Glomerular visceral epithelial cell (primary cell): ENCODE measurements at regions not wholly inside any gene's neighbourhood (a gene's known extent, or its start where the extent isn't known, plus 50 kb on each side); places are given as distances from the start of the nearest gene placed in this dataset.
A peak's percentile ranks its signal among the peaks of the same experiment; 100 is the strongest.

Source experiments
- DNase-seq: peaks from one replicate; pipeline ENCODE4 v3.0.0-alpha.2; 2016; ENCODE audit errors: extremely low spot score

DNA sequence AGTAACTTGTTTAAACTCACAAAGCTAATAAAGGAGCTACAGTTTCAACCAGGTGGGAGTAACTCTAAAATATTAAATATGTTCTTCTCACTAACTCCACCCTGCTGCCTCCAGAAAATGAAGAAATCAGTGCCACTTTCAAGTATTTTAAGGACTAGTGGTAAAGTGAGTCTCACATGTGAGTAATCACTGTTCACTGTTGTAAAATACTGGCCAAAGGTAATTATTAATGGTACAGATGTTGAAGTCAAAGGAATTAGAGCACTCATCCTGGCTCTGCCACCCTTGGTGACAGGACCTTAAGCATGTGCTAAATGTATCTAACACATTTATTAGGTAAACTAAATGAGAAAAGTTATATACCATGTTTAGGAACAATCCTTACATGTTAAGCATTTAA, 430.7 kb downstream of the BRINP1 start:
- DNase-seq: no peak

DNA sequence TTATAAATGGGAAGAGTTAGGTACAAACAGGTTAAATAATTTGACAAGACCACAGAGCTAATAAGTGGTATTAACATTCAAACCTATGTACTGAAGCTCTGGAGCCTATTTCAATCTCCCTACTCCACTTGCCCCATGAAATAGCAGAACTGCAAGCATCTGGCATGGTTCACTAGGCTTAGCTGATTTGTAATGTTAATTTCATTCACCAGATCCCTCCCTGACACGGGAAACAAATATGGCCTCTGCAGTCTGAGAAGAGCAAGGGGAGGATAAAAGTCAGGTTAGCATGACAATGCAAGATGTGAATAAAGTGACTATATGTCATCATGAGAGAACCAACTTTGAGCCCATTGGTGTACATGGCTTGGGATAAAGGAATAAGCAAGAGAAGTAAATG, 428.8 kb downstream of the BRINP1 start:
- DNase-seq: no peak

DNA sequence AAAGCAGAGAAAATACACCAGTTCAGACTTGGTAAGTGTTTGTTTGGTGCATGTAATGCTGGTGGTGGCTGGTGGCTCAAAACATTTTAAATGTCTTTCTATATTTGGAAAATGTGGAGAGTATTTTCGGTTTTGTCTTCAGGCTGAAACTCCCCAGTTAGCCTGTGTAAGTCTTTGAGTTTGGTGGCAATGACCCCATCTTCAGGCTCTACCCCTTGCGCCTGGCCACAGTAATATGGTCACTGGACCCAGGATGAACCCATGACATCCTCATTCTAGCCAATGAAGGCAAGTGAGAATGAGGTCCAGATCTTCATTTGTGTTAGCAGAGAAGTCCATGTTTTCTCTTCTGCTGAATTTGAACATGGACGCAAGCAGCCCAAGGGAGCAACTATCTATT, 422.6 kb downstream of the BRINP1 start:
- DNase-seq: no peak

DNA sequence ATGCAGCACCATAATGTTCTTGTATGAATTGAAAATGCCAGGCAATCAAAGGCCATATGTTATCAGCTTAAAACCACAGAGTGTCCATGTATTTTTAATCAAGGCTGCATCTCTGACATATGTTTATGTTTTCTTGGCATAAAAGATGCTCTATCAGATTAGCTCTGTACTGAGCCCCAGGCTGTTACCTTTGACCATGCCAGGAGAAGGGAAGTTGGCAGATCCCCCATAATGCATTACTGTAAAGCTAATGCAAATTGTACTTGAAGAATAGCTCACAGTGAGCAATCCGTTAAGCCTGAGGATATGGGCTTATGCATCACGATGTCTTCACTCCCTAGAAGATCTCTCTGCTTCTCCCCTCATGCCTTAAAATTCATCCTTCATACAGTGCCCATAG, 414.4 kb downstream of the BRINP1 start:
- no peak for DNase-seq

DNA sequence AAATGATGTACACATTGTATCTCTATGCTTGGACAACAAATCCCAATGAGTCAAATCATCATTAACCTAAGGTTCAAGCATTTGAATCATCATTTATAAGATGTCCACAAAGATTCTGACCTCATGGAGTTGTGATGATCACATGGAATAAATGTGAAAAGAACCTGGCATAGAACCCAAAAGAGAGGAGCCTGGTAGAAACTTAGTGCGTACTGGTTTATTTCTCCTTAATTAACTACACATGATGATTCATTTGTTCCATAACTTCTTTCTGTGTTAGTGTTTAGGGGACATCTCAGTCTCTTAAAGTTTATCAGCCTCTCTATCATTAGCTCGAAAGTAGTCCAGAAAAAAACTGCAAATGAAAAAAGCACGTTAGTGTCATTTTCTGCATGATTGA, 411.6 kb downstream of the BRINP1 start:
- no peak for DNase-seq

DNA sequence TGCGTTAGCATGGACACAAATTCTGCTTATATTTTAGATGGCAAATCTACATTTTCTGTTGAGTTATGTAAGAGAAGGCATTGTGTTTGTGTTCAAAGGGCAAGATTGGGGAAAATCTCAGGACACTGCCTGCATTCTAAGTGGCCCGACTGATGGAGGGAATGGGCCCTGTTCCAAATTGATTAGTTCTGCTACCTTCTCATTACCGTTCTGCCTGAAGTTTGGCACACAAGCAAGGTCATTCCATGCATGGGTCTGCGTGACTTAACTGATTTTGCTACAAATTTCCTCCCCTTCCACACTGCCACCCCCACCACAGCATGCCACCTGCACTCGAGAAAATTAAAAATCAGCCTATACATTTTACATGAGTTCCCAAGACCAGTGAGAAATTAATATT, 409.9 kb downstream of the BRINP1 start:
- DNase-seq: no peak

DNA sequence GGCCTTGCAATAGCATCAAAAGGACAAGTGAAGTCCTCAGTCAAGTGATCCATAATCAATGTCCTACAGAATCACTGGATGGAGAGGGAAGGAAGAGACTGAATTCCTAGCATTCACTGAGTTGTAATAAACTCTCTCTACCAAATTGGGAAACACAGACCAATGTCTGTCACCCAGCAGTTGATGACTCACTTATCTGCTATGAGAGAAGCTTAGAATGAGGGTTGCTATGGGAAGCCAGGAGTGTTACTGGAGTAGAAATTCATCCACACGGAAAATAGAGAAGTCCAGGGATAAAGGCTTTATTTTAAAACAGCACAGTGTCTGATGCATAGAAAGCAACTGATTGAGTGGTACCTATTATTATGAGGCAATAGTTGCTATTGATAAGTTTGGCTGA, 407.4 kb downstream of the BRINP1 start:
- DNase-seq: peak; percentile 90

DNA sequence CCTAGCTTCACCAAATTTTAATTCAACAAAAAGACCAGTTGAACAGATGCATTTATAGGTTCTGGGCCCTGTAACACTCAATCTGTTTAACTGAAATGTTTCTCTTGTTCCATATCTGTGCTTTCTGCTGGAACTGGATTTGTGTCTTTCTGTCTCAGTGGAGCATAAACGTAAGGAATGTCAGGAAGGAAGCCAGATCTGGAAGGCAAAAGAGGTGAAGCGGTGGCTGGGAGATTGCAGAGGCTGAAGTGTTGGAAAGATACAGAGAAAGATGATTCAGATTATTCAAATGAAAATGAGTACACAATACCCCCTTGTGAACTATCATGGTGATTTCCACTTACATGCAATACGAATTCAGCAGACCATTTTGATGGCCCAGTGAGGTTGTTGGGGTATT, 406.8 kb downstream of the BRINP1 start:
- DNase-seq: peak; percentile 84

DNA sequence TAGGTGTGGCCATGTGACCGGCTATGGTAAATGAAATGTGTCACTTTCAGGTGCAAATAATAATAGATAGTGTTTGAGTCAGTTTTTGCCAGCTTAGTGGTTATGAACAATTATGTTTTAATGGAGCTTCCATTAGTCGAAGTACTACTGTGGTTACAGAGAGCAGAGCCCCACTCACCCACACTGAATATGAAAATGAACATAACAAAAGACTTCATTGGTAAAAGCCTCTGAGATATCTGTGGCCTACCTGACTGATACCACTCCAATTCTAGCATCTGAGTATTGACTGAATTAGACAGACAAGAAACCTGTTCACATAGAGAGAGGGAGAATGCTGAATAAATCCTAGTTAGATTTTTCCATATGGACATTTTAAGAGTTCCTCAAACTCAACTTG, 405.6 kb downstream of the BRINP1 start:
- no peak for DNase-seq

DNA sequence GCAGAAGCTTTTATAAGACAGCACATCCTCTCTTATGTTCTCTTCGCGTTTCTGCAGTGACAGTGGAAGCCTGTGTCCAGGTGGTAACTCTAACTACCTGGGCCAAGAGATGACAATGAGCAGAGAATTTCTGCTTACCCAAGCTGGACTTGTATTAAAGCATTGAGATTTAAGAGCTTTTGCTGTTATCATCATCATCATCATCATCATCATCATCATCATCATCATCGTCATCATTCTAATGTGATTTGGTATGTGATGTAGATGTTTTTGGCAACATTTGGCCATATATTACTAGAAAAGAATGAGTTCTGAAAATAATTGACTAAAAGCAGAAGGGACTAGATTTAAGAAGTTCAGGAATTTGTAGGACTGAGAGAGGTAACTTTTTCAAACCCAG, 401.3 kb downstream of the BRINP1 start:
- DNase-seq: no peak

DNA sequence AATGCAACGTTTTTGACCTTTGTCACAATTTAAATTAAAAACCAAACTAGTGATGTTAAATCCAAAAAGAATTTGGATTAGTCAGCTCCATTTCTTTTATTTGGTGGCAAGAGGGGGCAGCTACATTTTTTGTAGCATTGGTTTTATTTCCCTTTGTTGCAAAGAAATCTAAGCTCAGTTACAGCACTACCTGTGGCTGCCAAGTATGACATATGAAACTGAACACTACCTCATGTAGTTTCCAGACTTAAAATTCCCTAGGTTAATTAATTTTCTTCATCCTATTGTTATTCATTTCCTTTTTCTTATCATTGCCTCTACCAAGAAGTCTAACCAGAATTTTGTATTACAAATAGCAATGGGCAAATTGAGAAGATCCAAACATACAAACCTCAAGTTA, 393.5 kb downstream of the BRINP1 start:
- no peak for DNase-seq

DNA sequence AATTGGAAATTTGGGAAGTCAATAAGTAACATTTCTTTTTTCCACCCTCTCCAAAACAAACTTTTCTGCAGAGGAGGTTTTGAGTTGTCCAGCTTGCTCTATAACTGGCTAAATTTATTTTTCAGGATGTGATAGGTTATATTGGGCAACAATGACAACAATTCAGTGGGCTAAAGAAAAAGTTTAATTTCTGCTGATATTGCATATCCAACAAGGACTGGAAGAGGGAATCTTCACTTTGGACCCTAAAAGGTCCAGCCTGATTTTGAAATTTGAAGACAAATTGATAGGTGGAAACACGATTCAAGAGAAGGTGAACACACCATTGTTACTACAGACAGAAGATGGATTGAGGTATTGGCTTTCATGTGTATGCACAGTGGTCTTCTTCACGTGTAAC, 393.1 kb downstream of the BRINP1 start:
- no peak for DNase-seq

DNA sequence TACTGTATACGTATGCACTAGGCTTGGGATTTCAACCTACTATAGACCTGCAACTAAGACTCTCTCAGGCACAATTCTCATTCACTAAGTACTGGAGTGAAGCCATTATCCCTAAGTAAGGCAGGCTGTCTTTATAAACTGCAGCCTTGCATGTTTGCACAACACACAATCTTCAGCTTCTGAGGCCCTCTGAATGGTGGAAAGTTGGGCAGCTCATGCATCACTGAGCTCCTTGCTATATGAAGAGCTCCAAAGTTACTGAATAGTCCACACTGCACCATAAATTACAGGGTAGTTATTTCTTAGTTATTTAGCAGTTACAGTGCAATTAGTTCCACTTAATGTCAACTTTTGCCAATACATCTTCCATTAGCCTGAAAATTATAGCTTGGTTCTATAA, 384.6 kb downstream of the BRINP1 start:
- DNase-seq: no peak

DNA sequence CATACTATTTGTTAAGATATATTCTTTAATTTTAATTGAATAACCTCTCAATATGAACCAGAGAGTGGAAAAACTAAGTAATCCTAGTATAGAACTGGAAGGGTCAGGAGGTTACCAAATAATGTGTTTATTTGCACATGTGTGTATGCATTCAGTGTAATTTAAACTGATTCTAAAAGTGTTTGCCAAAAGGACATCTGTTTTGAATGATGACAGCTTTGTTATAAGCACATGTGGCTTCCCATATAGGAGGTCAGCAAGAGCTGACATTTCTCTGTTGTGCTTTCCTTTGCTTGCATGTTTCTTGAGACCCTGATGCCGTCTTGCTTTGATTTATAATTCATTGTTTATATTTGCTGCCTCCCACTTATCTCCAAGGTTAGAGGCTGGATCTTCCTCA, 383.4 kb downstream of the BRINP1 start:
- DNase-seq: no peak

DNA sequence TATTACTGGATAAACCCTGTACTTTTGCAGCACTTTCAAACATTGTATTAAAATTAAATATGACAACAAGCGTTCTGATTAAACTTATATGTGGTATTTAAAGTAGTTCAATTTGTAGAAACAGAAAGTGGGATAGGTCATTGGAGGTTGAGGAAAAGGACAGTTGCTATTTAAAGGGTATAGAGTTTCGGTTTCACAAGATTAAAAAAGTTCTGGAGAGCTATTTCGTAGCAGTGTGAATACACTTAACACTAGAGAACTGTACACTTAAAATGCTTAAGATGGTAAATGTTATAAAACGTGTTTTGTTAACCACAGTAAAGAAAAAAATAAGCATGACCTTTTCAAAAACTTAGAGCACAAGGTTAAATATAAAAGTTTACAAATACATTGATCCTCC, 382.1 kb downstream of the BRINP1 start:
- DNase-seq: no peak

DNA sequence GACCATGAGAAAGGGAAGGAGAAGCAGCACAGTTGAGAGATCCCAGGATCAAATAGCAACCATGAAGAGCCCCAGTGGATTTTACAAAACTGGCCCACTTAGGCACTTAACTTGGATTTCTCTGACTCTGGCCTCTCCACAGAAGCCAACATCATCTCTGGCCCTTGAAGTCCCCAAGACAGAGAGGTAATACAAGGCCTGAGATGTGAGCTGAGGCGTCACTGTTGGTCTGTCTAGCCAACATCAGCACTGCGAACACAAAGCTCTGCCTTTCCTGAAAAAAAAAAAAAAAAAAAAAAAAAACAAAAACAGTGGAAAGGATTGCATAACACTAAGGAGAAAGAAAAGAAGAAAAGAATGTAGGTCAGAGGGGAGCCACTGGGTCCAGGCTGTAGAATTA, 378.3 kb downstream of the BRINP1 start:
- no peak for DNase-seq

DNA sequence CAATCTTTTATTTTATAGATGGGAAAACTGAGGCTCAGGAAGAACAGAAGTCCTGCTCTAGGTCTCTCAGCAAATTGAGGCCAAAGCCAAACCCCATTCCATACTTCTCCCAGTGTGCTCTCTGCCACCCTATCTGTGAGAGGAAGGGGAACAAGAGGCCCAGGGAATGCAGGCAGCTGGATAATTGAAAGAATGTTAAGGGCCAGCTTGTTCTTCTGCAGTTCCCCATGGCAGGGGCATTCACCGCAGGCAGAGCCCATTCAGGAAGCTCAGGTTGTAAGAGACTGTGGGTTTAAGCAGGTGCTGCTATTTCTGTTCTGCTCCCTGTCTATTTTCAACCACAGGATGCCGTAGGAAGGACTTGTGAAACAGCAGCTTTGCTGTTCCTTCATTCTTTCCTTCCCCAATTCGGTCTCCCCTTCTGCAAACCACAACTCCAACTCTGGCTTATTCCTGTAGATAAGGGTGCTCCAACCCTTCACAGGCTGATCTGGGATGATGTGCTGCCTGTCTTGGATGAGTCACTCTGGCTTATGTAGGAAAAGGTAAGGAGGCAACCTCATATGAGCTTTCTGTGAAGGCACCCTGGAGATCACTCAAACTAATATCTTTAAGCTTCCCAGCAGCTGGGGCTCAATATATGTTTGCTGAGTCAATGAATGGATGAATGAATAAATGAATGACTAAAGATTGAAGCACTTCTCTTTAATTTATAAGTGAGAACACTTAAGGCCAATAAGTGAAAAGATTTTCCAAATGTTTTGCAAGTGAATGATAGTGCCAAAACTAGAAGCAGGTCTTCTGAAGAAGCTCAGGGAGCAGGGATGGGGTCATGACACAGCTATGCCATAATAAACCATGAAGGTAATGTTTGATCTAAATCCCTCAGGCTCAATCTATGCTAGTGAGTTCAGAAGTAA, 377.6 kb downstream of the BRINP1 start:
- DNase-seq: peak; percentile 33

DNA sequence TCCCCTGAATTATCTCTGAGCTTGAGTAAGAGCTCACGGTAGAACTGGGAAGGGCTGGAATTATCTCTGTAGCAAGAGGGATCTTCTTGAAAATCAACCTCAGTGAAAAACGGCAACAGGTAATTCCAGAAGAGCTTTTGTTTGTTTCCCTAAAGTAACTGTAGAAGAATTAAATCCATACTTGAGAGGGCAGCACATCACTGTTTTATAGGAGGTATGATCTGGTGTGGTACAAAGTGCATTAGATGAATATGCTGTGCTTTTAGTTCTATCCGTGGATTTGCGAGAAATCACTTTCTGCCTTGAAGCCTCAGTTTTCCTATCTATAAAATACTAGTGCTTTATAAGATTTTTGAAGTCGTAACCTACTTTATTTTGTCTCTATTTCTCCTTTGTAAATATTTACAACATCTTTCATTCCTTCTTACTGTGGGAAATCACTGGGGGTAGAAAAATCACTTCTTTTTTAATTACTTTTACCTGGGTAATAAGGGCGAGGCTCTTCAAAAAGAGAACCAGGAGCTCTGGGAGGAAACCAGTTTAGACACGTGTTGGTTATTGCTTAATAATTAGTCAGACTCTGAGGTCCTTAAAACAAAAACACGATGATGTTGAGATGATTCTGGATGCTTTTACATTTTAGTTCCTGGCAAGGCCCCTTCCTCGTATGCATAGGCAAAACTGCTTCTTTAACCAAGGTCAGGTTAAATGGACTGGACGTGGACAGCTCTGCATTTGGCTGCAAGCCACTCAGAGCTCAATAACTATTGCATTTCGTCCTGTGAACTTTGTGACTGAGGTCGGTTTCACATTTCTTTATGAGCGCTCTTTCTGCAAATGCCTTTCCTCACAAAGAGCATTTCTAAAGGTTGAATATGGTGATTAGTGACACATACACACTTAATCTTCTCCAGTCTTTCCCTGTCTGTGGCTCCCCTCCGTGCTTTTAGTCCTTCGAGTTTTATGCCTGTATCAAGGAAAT, 376.1 kb downstream of the BRINP1 start:
- DNase-seq: no peak

DNA sequence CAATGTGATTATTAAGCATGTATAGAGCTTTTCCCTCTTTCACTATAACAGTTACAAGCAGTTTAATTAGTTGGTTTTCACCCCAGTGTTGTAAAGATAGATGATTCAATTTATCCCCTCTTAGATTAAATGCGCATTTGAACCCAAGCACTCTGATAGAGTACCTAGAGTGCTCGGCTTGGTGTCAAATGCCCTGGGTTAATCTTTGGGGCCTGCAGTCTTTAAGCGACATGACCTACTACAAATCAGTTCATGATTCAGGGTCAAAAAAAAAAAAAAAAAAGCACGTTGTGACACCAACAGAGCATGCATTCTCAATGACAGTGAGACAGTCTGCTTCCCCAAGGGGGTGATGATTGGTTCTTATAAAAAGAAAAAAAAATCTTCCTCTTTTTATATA, 375.3 kb downstream of the BRINP1 start:
- no peak for DNase-seq

DNA sequence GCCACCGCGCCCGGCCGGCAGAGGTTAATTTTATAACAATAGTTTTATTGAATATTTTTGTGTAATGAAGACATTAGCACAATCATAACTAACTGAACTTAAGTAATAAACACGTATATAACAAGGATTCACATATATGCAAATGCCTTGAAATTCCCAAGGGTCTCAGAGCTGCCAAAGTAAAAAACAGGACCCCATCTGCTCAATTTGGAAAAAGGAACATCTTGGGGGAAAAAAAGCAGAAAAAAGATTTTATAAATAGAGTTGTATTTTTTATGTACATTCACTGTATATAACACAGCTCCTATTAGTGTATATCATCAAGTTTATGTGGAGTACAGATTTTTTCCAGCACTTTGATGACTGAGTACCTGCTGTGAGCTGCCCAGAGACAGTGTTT, 366.7 kb downstream of the BRINP1 start:
- DNase-seq: no peak

DNA sequence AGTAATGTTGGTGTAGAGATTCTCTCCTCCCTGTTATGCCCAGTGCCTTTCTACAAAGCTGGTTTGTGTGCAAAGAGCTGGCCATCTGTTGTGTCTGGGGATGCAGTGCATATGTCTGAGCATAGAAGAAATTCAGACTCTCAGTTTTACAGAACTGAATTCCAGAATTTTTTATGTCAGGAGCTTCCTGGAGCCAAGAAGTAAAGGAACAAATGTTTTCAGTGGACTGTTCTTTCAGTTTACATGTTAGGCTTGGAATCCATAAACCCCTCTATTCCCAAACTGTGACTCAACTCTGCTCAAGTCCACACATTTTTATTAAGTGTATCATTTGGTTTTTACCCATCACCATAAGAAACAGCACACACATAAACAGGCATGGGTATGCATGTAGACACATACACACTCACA, 366.0 kb downstream of the BRINP1 start:
- peak; percentile 61 for DNase-seq

DNA sequence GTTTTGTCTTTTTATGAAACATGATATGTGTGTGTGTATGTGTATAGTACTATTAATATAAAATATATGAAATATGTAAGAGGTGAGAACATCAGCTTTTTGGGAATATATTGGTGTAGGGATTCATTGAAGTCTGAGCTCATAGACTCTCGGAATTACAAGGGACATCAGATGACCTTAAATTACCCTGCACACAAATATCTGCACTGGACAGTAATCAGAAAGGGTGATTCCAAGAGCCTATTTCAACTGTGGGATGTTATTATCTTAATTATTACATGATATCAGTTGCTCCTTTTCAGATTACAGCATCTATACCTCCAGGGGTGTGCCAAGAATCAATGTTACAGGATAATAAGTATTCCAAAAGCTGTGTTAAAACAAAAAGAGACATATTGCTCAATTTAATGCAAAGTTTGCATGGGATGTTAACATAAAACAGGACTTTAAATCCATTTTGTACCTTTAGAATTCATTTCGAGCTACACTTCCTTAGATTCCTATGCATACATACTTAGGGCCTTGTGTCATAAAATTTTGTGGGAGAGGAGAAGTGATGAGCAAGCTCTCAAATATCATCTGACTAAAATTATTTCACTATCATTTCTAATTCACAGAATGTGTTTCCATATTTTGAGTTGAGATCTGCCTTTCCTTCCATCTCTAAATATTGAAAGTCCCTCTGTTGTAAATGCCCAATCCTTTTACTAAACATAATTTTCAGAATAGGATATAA, 365.2 kb downstream of the BRINP1 start:
- no peak for DNase-seq
